ENCODE measurements at regions not wholly inside any gene's neighbourhood (a gene's known extent, or its start where the extent isn't known, plus 50 kb on each side); places are given as distances from the start of the nearest gene placed in this dataset.

DNA sequence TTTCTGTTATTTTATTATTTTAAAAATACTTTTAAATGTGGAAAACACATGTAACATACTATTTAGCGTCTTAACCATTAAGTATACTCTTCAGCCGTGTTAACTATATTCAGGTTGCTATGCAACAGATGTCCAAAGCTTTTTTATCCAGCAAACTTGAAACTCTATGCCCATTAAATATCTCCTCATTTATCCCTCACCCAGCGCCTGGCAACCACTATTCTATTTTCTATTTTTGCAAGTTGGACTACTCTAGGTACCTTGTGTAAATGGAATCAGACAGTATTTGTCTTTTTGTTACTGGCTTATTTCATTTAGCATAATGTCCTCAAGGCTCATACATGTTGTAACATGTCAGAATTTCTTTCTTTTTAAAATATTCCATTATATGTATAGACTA, 174.6 kb downstream of the PCDH10 start:
- no peak overlapping the region for H2BK5ac ChIP-seq (ENCODE audit: insufficient read length, low read length)
- H4K5ac ChIP-seq (ENCODE audit: insufficient read length, low read depth, low read length): no peak overlapping the region
- no peak overlapping the region for H3K27ac ChIP-seq (ENCODE audit: insufficient read length, low read depth, low read length)
- no peak overlapping the region for H2AFZ ChIP-seq (ENCODE audit: low read length)
- H3K79me2 ChIP-seq (ENCODE audit: insufficient read depth, low read length): no peaks in the 10 kb centered on the region
- no peak overlapping the region for H2BK20ac ChIP-seq (ENCODE audit: low read depth, low read length, poor library complexity, severe bottlenecking)
- no peaks in the 10 kb centered on the region for H3K9me3 ChIP-seq (ENCODE audit: control insufficient read depth, low read depth, low read length)
- no peak overlapping the region for H4K91ac ChIP-seq (ENCODE audit: insufficient read length, low read depth, low read length)
- no CpG with 5 or more reads among the region's 3 CpGs for WGBS (ENCODE audit: extremely low coverage, insufficient read length, low lambda C conversion rate)
- H3K14ac ChIP-seq (ENCODE audit: insufficient read depth, low read length): no peak overlapping the region
- Mint-ChIP-seq H3K27me3 (ENCODE audit: low read depth) (no peaks in the 10 kb centered on the region), H3K9me3 (no peaks in the 10 kb centered on the region), H3K4me3 (no peak overlapping the region), H3K36me3 (ENCODE audit: insufficient read depth in 1 of 3, low read depth in 3 of 3) (no peaks in the 10 kb centered on the region), H3K27ac (no peak overlapping the region), H3K4me1 (peaks cover 4 to 6% of the 10 kb centered on the region in 2 experiments; a peak in 3 of 4 replicates)
- no peak overlapping the region for H3T11ph ChIP-seq (ENCODE audit: low read length)
- no peak overlapping the region for H3K4ac ChIP-seq (ENCODE audit: low read depth, low read length)
- no peak overlapping the region for H2BK15ac ChIP-seq (ENCODE audit: low read depth, low read length)
- H4K20me1 ChIP-seq (ENCODE audit: control insufficient read depth, insufficient read depth, insufficient read length): no peaks in the 10 kb centered on the region
- TF ChIP-seq, protein P1, sequence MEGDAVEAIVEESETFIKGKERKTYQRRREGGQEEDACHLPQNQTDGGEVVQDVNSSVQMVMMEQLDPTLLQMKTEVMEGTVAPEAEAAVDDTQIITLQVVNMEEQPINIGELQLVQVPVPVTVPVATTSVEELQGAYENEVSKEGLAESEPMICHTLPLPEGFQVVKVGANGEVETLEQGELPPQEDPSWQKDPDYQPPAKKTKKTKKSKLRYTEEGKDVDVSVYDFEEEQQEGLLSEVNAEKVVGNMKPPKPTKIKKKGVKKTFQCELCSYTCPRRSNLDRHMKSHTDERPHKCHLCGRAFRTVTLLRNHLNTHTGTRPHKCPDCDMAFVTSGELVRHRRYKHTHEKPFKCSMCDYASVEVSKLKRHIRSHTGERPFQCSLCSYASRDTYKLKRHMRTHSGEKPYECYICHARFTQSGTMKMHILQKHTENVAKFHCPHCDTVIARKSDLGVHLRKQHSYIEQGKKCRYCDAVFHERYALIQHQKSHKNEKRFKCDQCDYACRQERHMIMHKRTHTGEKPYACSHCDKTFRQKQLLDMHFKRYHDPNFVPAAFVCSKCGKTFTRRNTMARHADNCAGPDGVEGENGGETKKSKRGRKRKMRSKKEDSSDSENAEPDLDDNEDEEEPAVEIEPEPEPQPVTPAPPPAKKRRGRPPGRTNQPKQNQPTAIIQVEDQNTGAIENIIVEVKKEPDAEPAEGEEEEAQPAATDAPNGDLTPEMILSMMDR (conservative IDR thresholded peaks at IDR 0.05): no peak
- no peak overlapping the region for H3K4me2 ChIP-seq (ENCODE audit: insufficient read depth, insufficient read length, low read length)
- no peaks in the 10 kb centered on the region for H3K79me1 ChIP-seq (ENCODE audit: insufficient read depth, low read depth, low read length, poor library complexity, severe bottlenecking)
- no peak overlapping the region for H3K56ac ChIP-seq (ENCODE audit: insufficient read length, low read depth, low read length)
- no peak for DNase-seq
- no peak overlapping the region for H4K8ac ChIP-seq (replicated peaks; ENCODE audit: insufficient read length, low read depth, low read length)
- no peak overlapping the region for H3K18ac ChIP-seq (ENCODE audit: insufficient read length, low read depth, low read length)
- H3K9ac ChIP-seq (ENCODE audit: extremely low read depth, insufficient read length, low read length): no peak overlapping the region
- no peak overlapping the region for H2AK5ac ChIP-seq (ENCODE audit: insufficient read length, low read length)
- H2BK120ac ChIP-seq (ENCODE audit: low read depth, low read length, poor library complexity, severe bottlenecking): no peak overlapping the region
- H3K23me2 ChIP-seq (ENCODE audit: insufficient read length, low read depth, low read length, poor library complexity, severe bottlenecking): no peaks in the 10 kb centered on the region
- H3K4me1 ChIP-seq (ENCODE audit: insufficient read depth, low read length): no peaks in the 10 kb centered on the region
- H2BK12ac ChIP-seq (ENCODE audit: insufficient read length, low read depth, low read length): no peak overlapping the region
- no peak overlapping the region for H3K23ac ChIP-seq (ENCODE audit: insufficient read length, low read depth, low read length)
- no peaks in the 10 kb centered on the region for H3K27me3 ChIP-seq (ENCODE audit: insufficient read depth, low read length)

All from H9 (cell line).